IMR-90 (cell line): ENCODE measurements at regions not wholly inside any gene's neighbourhood (a gene's known extent, or its start where the extent isn't known, plus 50 kb on each side); places are given as distances from the start of the nearest gene placed in this dataset.
"Not testable (repeated sequence)": the region's sequence is repeated elsewhere in the genome, so short reads cannot be mapped to it uniquely, and the experiment has no call there.

ENCODE experiments used
- ATAC-seq: fragments of 200-7000 bp; cut with Tn5 transposase; 2 replicates; pipeline ENCODE4 v1.9.1; 2020; ENCODE audit warnings: low read depth, mild to moderate bottlenecking, moderate library complexity
- BruUV-seq: library from RNA; stranded (reverse); fragments of 400-500 nt; replicated peaks from 2 replicates; lab custom pipeline; 2021; lab: Mats Ljungman, UMichigan
- CTCF ChIA-PET: fragments of 300-600 bp; formaldehyde crosslinking; extraction: SDS; loops from one replicate; lab custom pipeline; 2021; ENCODE audit warnings: antibody characterized with exemption; lab: Yijun Ruan, JAX
- POLR2A ChIA-PET: fragments of 300-600 bp; sonication (Branson Sonifier 250); formaldehyde crosslinking; loops from one replicate; lab custom pipeline; 2022; ENCODE audit warnings: antibody characterized with exemption; ENCODE audit not compliant: unreplicated experiment; lab: Charles Lee
- DNase-seq: peaks from one replicate; pipeline ENCODE4 v3.0.0; 2013
- H2AFZ ChIP-seq: replicated peaks from 2 replicates; pipeline ENCODE3; 2013; ENCODE audit warnings: low read length, mild to moderate bottlenecking; ENCODE audit not compliant: poor library complexity
- H2AK5ac ChIP-seq: 2 replicates; pipeline ENCODE4 v1.6.1; 2013; ENCODE audit warnings: low read depth, low read length, inconsistent platforms
- H2AK9ac ChIP-seq: replicated peaks from 2 replicates; pipeline ENCODE3; 2013; ENCODE audit warnings: mild to moderate bottlenecking, low read depth, low read length, moderate library complexity; ENCODE audit not compliant: poor library complexity
- H2BK120ac ChIP-seq: 2 replicates; pipeline ENCODE4 v1.6.1; 2013; ENCODE audit warnings: low read depth, low read length, inconsistent platforms
- H2BK15ac ChIP-seq: 3 replicates; pipeline ENCODE4 v1.6.1; 2013; ENCODE audit warnings: low read depth, low read length, inconsistent platforms
- H2BK20ac ChIP-seq: 2 replicates; pipeline ENCODE4 v1.6.1; 2013; ENCODE audit warnings: low read depth, mild to moderate bottlenecking, inconsistent platforms, low read length, moderate library complexity
- H2BK5ac ChIP-seq: 2 replicates; pipeline ENCODE4 v1.6.1; 2013; ENCODE audit warnings: mild to moderate bottlenecking, low read depth, low read length, inconsistent platforms; ENCODE audit not compliant: poor library complexity, severe bottlenecking
- H3K14ac ChIP-seq: replicated peaks from 2 replicates; pipeline ENCODE4 v1.6.1; 2013; ENCODE audit warnings: low read depth, low read length, inconsistent platforms
- H3K18ac ChIP-seq: 2 replicates; pipeline ENCODE4 v1.6.1; 2013; ENCODE audit warnings: low read depth, low read length, control low read depth
- H3K23ac ChIP-seq: 2 replicates; pipeline ENCODE4 v1.6.1; 2013; ENCODE audit warnings: low read depth, low read length, inconsistent platforms
- H3K27ac ChIP-seq: 2 replicates; pipeline ENCODE4 v1.5.1; 2013; ENCODE audit warnings: mild to moderate bottlenecking, control low read depth, low read length; ENCODE audit not compliant: insufficient read depth
- H3K27me3 ChIP-seq: 2 replicates; pipeline ENCODE4 v1.6.1; 2013; ENCODE audit warnings: low read length; ENCODE audit not compliant: control insufficient read depth, insufficient read depth
- H3K36me3 ChIP-seq: 2 replicates; pipeline ENCODE4 v1.6.1; 2013; ENCODE audit warnings: low read length, mixed read lengths; ENCODE audit not compliant: control insufficient read depth, insufficient read depth
- H3K4ac ChIP-seq: 2 replicates; pipeline ENCODE4 v1.6.1; 2013; ENCODE audit warnings: low read depth, low read length, inconsistent platforms
- H3K4me1 ChIP-seq: 2 replicates; pipeline ENCODE4 v1.6.1; 2013; ENCODE audit warnings: low read length, mixed read lengths; ENCODE audit not compliant: control insufficient read depth, insufficient read depth
- H3K4me2 ChIP-seq: 2 replicates; pipeline ENCODE4 v1.6.1; 2013; ENCODE audit warnings: low read depth, mild to moderate bottlenecking, control low read depth, low read length, moderate library complexity
- H3K4me3 ChIP-seq: 2 replicates; pipeline ENCODE4 v1.5.1; 2013; ENCODE audit warnings: low read depth, mild to moderate bottlenecking, control low read depth, low read length, moderate library complexity; ENCODE audit not compliant: insufficient read depth
- H3K56ac ChIP-seq: 2 replicates; pipeline ENCODE4 v1.6.1; 2013; ENCODE audit warnings: low read length, inconsistent platforms; ENCODE audit not compliant: insufficient read depth; ENCODE audit errors: extremely low read depth
- H3K79me1 ChIP-seq, 2 experiments: 2 replicates each; pipeline ENCODE4 v1.6.1; 2013; ENCODE audit warnings: low read length in 2 of 2, inconsistent platforms in 1 of 2, low read depth in 1 of 2
- H3K9ac ChIP-seq: 2 replicates; pipeline ENCODE4 v1.6.1; 2013; ENCODE audit warnings: low read depth, low read length, control low read depth
- H3K9me1 ChIP-seq: 2 replicates; pipeline ENCODE4 v1.6.1; 2013; ENCODE audit warnings: low read length, inconsistent platforms; ENCODE audit not compliant: insufficient read depth
- H3K9me3 ChIP-seq: 2 replicates; pipeline ENCODE4 v1.6.1; 2013; ENCODE audit warnings: low read length; ENCODE audit not compliant: control insufficient read depth, insufficient read depth
- H4K20me1 ChIP-seq: 2 replicates; pipeline ENCODE4 v1.6.1; 2013; ENCODE audit warnings: low read length, inconsistent platforms; ENCODE audit not compliant: insufficient read depth
- H4K5ac ChIP-seq: 2 replicates; pipeline ENCODE4 v1.6.1; 2013; ENCODE audit warnings: mild to moderate bottlenecking, low read depth, low read length, control low read depth
- H4K8ac ChIP-seq, 2 experiments: 2 replicates each; pipeline ENCODE4 v1.6.1; 2013; ENCODE audit warnings: low read depth in 2 of 2, low read length in 2 of 2, control low read depth in 1 of 2, inconsistent platforms in 1 of 2
- H4K91ac ChIP-seq: 2 replicates; pipeline ENCODE4 v1.6.1; 2013; ENCODE audit warnings: low read depth, low read length, inconsistent platforms; ENCODE audit not compliant: insufficient read depth
- WGBS, 2 experiments: methylation state at CpG; one replicate each; pipeline versions ENCODE4 v1.1.5 to v1.1.7; 2013; ENCODE audit warnings: missing lambda C conversion rate in 2 of 2; ENCODE audit not compliant: insufficient read length in 1 of 2; ENCODE audit errors: extremely low coverage in 2 of 2; 5-methylcytosine and 5-hydroxymethylcytosine counted together
- dilution Hi-C: fragments of 300-500 bp; cut with HindIII; formaldehyde crosslinking; loops from one replicate; pipeline ENCODE4 v1.14.3; 2018; ENCODE audit warnings: low sequenced_read_pairs; ENCODE audit not compliant: unreplicated experiment
- in situ Hi-C: fragments of 300-500 bp; cut with MboI; formaldehyde crosslinking; loops from 3 replicates; pipeline ENCODE4 v1.14.3; 2019; ENCODE audit warnings: low sequenced_read_pairs, inconsistent platforms, mixed read lengths
- intact Hi-C: fragments of 100-400 bp; cut with micrococcal nuclease; formaldehyde crosslinking; loops from 2 replicates; pipeline ENCODE4 v1.10.0; 2022

GRCh38 chr12:43224190-43224805 lies 327.7 kb downstream of the ADAMTS20 start:
- H4K5ac ChIP-seq, H2AFZ ChIP-seq, H4K20me1 ChIP-seq, BruUV-seq, H3K4me2 ChIP-seq, H2AK9ac ChIP-seq, ATAC-seq, H3K9me3 ChIP-seq, H2BK20ac ChIP-seq, H2AK5ac ChIP-seq, H3K9me1 ChIP-seq, H4K8ac ChIP-seq, in situ Hi-C loops, H3K4me1 ChIP-seq, dilution Hi-C loops, H3K23ac ChIP-seq, H3K18ac ChIP-seq, H4K91ac ChIP-seq, H3K9ac ChIP-seq, H2BK15ac ChIP-seq, H2BK5ac ChIP-seq, H3K4ac ChIP-seq, H3K27ac ChIP-seq, H3K79me1 ChIP-seq, H3K4me3 ChIP-seq, DNase-seq, H3K36me3 ChIP-seq, POLR2A ChIA-PET, H3K27me3 ChIP-seq, H2BK120ac ChIP-seq, CTCF ChIA-PET, H3K14ac ChIP-seq, intact Hi-C loops, H3K56ac ChIP-seq: not testable (repeated sequence)
- 85% methylated on average over 17 of the region's 36 CpGs; no CpG with 5 or more reads in 1 of the 2 experiments for WGBS, 2 experiments
